ENCODE measurements at regions not wholly inside any gene's neighbourhood (a gene's known extent, or its start where the extent isn't known, plus 50 kb on each side); places are given as distances from the start of the nearest gene placed in this dataset.

DNA sequence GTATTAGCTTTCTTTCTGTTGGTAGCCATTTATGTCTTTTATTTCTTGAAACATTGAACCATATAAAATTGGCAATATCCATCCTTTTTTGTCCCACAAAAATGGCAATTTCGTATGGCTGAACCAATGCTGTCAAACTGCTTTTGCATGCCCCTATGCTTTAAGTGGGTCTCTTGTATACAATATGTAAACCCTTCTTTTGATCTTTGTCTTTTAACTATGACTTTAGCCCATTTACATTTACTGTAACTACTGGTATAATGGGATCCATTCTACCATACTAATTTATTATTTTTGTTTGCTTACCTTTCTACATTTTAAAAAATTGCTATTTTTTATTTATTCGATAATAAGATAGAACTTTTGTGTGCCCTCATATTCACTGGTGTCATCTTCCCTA is 93.4 kb downstream of the TENT4A start:
- no peak for DNase-seq (ENCODE audit: low read depth)

- no peak for DNase-seq (ENCODE audit: low read depth)
Observed at GRCh38 chr5:6808462-6808861, 95.2 kb downstream of the TENT4A start.

DNA sequence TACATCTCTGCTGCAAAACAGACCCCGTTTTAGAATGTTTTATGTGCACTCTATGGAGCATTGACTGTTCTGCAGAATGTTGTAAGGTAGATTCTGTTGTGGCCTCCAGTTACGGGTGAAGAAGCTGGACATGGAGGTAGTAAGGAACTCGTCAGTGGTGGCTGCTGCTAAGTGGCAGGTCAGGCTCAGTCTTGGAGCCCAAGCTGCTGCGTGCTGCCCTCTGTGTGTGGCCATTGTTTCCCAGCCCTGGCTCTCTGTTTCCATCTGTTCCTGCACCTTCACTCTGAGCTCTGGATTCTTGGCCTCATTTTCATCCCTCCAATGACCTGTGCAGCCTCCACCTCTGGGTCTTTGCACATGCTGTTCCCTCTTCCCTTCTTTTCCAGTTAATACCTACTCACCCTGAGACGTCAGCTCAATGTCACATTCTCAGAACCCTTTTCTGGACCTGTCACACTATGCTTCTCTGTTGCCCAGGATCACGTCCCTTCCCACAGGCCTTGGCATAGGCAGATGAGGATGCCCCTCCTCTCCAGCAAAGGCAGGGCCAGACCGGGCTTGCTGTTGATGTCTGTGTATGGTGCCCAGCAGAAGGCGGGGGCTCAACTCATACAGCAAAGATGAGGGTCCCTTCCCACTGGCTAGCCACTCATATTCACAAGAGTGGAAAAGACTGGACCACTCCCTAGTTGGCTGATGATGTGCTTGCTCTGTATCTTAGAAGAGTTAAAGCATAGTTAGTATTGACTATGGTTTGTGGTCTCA is 97.6 kb downstream of the TENT4A start:
- no peak for DNase-seq (ENCODE audit: low read depth)

DNA sequence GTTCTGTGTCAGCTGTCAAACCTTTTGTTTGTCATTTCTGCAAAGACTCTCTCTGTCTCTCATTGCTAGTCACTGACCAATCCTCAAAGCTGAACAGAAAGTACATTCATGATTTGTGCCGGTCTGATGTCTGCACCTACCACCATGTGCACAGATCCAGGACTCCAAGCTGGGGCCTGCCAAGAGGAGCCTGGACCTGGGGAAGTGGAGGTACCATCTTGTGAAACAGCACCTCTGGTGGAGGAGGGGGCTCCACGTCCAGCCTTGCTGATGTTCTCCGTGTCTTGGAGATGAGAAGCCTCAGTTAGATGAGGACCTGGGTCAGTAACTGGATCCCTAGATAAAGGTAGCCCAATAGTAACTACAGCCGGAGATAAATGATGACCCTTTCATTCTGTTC is 98.9 kb downstream of the TENT4A start:
- DNase-seq (ENCODE audit: low read depth): no peak

DNA sequence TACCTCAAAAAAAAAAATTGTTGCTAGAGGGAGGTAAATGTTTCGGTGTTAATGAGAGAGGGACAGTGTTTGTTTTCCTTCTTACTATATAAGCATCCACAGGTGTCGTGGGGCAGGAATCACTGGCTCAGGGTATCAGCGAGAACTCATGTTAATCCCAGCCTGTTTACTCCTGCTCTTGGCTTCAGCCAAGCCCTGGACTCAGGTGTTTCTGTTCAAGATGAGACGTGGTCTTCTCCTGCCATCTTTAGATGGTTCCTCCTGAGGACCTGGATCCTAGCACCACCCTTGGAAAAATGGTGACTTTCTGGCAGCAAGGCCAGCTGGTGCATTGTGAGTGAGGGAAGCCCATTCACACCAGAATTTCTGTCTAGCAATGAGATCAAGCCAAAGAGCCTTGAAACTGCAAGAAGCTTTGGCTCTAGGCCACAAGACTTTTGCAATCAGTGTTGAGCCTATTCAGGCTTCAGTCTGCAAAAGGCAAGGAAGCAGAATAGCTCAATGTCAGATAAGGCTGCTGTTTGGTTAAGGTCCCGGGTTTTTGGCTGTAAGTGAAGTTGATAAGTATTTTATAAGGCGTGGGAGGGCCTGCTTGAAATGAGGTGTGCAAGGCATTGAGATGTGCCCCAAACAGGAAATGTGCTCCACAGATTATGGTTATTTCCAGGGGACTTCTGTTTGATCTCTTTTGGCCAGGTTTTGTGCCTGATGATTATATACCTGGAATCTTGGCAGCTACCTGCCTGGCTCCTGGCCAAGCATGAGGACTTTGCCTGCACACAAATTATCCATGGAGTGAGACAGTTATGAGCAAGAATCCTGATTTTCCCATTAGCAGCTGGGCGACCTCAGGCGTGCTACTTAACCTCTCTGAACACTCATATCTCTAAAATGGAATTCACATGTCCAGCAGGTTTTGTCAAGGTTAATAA is 99.8 kb downstream of the TENT4A start:
- DNase-seq (ENCODE audit: low read depth): no peak

GRCh38 chr5:6814816-6815215 is 101.6 kb downstream of the TENT4A start:
- no peak for DNase-seq (ENCODE audit: low read depth)

- no peak for DNase-seq (ENCODE audit: low read depth)
Observed at GRCh38 chr5:6818594-6819511, 105.6 kb downstream of the TENT4A start.

DNA sequence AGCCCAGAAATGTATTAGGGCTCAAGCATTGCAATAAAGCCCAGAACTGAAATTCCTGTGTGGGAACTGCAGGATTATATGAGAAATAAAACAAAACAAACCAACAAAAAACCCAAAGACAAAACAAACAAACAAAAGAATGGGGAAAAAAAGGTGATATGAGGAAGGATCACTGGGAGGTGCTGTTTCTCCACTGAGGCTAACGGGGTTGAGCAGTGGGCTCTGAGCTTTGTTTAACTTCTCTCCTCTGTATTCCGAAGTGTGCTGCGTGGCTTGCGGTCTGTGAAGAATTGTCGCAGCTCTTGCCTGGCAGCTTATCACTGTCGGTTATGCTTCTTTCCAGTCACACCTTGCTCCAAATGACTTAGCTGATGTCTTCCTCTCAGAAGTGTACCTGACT is 106.3 kb downstream of the TENT4A start:
- no peak for DNase-seq (ENCODE audit: low read depth)

GRCh38 chr5:6820851-6821479 is 107.7 kb downstream of the TENT4A start:
- DNase-seq (ENCODE audit: low read depth): no peak

GRCh38 chr5:6822068-6822467 is 108.8 kb downstream of the TENT4A start:
- no peak for DNase-seq (ENCODE audit: low read depth)

DNA sequence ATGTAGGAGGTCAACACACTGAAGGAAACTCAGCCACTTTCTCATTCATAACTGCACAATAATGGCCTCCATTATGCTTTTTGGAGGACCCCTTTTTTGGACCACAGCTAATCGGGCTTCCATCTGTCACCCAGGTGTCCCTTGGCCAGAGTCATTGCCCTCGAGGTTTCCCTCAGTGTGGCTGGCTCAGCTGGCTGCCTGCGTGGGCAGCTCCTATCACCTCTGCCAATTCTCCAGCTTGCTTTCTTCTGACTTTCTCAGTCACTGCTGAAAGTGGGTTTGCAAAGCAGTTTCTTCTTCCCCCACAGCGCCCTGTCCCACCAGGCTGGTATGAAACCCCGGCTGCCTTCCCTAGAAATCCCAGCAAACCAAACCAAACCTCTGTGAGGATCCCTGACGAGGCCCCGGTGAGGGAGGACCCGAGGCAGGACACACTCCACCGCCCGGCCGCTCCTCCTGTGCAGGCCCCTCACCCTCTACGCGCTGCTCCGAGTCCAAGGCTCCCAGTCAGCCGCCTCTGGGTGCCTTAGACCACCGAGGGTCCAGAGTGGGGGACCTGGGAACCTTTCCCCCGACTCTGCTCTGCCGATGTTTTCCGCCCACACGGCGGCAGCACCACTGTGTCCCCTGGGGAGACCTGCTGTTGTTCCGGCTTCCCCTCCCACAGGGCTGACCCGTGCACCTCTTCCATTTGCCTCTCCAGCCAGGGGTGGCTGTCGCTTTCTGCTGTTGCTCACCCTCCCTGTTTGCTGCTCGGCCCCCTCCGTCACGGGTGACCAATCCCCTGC is 109.5 kb downstream of the TENT4A start:
- no peak for DNase-seq (ENCODE audit: low read depth)

DNA sequence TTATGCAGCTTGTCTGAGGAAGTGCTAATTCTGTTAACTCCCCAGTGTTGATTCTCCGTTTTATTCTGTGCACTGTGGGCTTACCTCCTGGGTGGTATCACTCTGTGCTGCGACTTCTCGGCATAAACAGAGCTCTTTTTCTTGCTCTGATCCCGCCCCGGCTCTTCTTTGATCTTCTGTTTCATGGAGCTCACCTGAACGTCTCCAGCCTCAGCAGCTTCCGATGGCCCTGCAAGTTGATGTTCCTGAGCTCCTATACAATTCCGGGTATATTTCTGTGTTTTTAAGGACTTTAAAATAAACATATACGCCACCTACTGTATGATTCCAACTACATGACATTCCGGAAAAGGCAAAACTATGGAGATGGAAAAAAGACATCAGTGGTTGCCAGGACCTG is 110.8 kb downstream of the TENT4A start:
- DNase-seq (ENCODE audit: low read depth): no peak

- DNase-seq (ENCODE audit: low read depth): no peak
Observed at GRCh38 chr5:6825678-6826244, 112.5 kb downstream of the TENT4A start.

DNA sequence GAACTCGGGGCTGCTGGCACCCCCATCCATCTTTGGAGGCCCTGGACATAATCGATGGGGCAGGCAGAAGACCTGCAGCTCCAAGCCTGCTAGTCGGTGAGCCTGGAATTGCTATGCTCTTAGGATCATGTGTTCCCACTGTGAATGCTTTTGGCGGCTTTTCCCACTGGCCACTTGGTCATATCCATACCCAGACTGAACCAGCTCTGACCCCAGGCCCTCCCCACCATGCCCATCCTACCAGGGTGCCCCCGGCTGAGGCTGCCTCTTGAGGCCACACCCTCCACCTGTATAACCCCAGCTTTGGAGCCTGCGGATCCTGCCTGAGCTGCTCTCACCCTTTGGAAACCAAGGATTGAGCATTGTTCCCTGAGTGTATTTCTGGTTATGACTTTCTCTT is 113.5 kb downstream of the TENT4A start:
- DNase-seq (ENCODE audit: low read depth): no peak

DNA sequence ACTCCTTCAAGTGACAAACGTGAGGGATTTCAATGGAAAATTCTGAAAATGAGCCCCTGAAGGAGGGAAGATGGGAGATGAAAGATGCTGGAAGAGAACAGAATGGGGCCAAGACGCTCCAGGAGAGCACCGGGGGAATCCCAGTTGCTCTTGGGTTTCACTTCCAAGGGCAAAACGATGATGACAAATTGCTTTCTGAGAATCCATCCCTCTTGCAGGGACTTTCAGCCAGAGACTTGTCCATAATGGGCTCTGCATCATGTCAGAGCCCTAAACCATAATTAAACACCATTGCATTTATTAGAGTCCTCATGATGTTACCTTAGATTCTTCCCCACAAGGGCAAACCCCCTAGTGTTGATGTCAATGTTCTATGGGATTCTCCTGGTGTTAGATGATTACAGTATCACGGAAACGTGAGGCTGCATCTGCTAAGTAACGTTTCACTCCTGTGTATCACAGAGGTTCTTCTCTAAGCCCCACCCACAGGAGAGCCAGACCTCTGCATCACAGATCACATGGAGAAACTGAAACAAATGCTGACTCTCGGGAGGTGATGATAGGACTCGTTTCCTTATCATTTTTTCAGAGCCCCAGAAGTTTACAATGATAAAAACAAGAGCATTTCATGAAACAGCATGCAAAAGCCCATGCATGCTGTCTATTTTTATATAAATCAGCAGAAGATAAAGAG is 114.4 kb downstream of the TENT4A start:
- no peak for DNase-seq (ENCODE audit: low read depth)

DNA sequence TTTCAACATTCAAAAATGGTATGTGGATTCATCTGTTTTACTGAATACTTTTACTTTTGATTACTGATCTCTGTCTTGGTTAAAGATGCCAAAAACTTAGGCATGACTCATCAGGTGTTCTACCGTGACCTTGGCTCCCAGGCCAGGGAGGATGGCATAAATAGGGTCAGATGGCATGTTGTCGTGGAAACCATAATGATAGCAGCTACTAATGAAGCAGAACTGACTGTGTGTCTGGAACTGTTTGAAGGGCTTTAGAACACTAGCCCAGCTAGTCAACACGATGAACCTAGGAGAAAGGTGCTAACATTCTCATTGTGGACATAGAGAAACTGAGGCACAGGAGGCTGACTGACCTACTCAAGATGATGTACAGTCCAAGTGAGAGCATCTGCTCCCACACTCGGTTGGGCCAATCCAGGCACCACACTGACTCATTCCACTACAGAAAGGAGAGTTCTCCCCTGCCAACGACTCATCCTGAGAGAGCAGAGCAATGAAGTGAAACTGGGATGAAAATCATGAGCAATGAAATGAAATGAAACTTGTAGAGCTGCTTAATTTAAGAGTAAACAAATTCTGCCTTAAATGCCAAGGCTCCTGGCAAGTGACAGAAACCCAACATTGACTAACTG is 116.0 kb downstream of the TENT4A start:
- DNase-seq (ENCODE audit: low read depth): no peak

GRCh38 chr5:6830643-6831239 is 117.5 kb downstream of the TENT4A start:
- no peak for DNase-seq (ENCODE audit: low read depth)

DNA sequence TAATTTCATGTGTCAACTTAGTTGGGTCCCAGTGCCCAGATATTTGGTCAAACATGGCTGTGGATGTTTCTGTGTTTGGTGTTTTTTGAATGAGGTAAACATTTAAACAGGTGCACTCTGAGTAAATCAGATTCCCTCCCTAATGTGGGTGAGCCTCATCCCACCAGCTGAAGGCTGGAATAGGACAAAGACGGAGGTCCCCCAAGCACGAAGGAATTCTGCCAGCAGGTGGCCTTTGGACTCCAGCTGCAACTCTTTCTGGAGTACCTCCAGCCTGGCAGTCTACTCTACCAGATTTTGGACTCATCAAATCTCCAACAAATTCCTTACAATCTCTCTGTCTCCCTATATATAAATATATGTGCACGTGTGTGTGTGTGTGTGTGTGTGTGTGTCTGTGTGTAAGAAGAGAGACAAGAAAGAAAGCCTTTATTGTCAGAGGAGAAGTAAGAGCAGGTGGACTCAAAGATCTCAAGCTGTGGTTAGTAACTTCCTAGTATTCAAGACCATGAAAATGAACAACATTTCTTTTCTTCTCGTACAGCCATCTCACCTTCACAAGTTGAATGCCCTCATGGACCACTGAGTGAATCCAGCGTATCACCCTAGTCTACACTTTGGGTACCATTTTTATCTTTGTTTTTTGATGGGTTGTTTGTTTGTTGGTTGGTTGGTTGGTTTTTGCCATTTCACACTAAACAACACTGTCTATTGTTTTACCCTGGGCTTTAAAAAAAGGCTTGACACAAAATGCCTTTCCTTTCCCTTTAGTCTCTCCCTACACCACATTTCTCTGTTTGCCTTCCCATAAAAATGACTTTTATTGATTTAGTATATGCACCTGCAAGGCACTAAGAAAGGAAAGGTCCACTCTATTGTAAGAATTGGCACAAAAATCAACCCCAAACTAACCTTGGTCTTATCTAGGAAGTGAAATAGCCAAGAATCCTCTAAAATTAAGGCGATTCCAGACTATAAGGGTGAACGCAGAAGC is 118.7 kb downstream of the TENT4A start:
- no peak for DNase-seq (ENCODE audit: low read depth)

Measured in HS-5 (cell line).